Right ventricle myocardium superior (tissue), 1 donor: ENCODE measurements at regions not wholly inside any gene's neighbourhood (a gene's known extent, or its start where the extent isn't known, plus 50 kb on each side); places are given as distances from the start of the nearest gene placed in this dataset.
"Not testable (repeated sequence)": the region's sequence is repeated elsewhere in the genome, so short reads cannot be mapped to it uniquely, and the experiment has no call there.

Experiments
- ATAC-seq: fragments of 200-7000 bp; cut with Tn5 transposase; one replicate; pipeline ENCODE4 v1.9.1; 2020; ENCODE audit warnings: mild to moderate bottlenecking; ENCODE audit not compliant: poor library complexity
- DNase-seq: peaks from one replicate; pipeline ENCODE4 v3.0.0-alpha.2; 2020
- intact Hi-C: fragments of 100-400 bp; cut with DNase I; formaldehyde crosslinking; loops from one replicate; pipeline ENCODE4 v1.11.2; 2022
- donor health status: DM: no; HTN: yes; CAD: no; lungs with severe emphysema.

DNA sequence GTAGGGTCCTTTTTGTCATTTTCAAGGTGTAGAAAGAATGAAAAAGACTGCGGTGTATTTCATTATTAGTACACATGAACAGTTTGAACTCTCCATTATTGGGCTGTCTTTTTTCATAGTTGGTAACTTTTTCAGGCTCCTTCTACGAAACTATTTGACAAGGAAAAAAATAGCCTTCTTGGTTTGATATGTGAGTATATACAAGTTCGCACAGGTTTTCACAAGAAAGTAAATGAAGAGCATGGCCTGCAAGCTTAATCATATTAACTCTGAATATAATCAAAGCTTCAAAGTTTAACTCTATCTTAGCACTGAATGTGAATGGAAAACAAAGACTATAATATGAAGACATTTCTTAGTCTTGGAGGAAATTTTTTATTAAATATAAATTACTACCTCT, 290.0 kb upstream of the ADGRL2 start:
- intact Hi-C loops, result no loop called here
- ATAC-seq (no peak), DNase-seq (no peak)

DNA sequence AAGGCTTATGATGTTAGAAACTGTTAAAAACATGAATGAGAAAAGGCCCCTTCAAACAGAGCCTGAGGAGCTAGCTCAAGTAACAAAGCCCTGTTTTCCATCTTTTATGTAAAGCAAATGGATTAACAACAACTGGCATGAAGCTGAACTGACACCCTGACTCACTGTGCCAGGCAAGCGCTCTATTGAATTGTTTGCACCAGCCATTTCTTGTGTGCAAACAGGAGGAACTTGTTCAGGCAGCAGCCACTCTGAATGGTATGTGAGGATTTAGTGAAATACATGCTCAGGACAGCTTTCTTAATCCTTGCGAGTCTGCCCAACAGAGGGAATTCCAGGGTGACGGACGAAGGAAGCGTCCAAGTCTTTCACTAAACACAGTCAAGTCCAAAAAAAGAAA, 291.1 kb upstream of the ADGRL2 start:
- intact Hi-C loops, result no loop called here
- ATAC-seq (no peak), DNase-seq (no peak)

DNA sequence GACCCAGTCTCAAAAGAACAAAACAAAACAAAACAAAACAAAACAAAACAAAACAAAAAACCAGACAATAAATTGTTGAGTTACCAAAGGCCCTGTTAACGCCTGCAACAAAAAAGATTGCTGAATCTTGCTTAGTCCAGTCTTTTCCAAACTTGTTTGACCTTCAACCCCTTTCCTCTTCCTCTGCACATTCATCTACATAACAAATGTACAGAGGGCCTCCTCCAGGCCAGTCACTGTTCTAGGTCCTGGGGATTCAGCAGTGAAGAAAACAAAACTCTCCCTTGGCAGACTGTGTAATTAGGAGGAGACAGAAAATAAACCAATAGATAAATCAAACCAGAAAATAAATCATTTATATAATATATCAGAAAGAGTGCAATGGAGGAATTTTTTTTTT, 294.0 kb upstream of the ADGRL2 start:
- ATAC-seq (no peak), DNase-seq (no peak)
- intact Hi-C loops, result no loop called here

DNA sequence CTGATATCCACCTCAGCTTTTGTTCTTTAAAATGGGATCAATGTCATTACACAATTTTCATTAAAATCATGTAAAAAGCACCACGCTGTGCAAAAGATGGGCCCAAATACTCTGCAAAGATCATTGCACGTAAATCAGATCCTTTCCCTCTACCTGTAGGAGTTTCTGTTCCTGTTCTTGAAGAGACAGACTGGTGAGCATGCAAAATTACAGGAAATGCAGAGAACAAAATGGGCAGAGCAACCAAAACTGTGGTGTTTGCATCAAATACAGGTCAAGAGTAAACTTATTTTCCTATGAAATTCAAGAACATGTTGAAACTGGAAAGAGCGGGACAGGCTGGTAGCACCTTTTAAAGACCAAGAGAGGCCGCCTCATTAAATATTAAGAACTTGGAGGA, 294.9 kb upstream of the ADGRL2 start:
- DNase-seq (no peak), ATAC-seq (no peak)
- intact Hi-C loops, result no loop called here

DNA sequence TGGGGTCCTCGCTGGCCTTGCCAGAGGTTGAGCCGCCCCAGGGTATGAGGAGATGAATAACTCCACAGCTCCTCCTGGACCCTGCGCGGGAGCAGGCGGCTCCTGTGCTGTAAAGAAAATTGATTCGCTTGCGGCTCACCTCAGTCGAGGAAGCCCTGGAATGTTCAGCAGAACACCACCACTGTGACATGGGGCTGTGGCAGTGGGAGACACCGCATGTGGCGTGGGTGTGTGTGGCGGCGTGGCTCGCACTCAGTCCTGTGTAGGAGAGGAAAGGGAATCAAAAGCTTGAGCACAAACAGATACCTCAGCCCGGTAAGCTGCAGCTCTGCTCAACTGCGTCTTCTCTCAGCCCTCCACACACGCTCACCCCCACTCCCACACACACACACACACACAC, 295.9 kb upstream of the ADGRL2 start:
- ATAC-seq, intact Hi-C loops, DNase-seq: not testable (repeated sequence)

DNA sequence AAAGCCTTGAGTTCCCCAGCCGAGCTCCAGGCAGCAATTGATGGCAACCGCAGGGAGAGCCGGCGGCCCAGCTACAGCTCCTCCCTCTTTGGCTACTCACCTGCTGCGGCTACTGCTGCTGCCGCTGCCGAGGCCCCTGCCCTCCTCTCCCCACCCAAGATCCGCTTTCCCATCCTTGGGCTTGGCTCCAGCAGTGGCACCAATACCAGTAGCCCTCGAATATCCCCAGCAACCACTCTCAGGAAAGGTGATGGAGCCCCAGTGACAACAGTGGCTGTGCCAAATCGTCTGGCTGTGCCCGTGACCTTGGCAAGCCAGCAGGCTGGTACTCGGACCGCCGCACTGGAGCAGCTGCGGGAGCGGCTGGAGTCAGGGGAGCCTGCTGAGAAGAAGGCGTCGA, 298.0 kb upstream of the ADGRL2 start:
- ATAC-seq, DNase-seq, intact Hi-C loops: not testable (repeated sequence)

DNA sequence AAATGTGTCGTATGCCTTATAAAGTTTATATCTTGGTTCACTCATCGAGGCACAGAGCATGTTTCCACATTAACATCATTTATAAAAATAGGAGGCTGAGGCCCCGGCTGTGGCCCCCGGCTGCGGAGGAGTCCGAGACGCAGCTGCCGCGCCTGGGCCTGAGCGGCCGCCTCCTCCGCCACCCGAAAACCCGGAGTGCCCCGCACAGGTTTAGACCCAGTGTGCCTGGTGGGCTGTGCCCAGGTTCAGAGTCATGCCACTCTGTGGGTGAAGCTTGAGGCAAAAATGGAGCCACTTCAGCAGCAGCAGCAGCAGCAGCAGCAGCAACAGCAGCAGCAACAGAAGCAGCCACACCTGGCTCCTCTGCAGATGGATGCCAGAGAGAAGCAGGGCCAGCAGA, 299.2 kb upstream of the ADGRL2 start:
- ATAC-seq, DNase-seq, intact Hi-C loops: not testable (repeated sequence)

DNA sequence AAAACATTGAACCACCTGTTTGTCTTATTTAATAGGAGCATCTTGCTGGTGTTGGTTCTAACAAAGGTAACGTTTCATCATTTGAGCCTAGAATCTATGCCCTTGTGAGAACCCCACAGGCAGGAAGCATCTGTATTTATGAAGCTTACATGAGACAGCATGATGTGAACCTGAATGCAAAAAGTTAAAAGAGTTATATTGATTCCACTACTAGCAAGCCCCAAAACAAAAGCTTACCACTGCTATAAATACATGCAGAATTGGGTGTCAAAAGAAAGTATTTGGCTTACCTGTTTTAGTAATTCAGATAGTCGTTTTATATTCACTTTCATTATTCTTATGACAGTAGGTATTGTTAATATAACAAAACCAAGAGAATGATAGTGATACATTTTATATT, 301.2 kb upstream of the ADGRL2 start:
- ATAC-seq, result no peak

DNA sequence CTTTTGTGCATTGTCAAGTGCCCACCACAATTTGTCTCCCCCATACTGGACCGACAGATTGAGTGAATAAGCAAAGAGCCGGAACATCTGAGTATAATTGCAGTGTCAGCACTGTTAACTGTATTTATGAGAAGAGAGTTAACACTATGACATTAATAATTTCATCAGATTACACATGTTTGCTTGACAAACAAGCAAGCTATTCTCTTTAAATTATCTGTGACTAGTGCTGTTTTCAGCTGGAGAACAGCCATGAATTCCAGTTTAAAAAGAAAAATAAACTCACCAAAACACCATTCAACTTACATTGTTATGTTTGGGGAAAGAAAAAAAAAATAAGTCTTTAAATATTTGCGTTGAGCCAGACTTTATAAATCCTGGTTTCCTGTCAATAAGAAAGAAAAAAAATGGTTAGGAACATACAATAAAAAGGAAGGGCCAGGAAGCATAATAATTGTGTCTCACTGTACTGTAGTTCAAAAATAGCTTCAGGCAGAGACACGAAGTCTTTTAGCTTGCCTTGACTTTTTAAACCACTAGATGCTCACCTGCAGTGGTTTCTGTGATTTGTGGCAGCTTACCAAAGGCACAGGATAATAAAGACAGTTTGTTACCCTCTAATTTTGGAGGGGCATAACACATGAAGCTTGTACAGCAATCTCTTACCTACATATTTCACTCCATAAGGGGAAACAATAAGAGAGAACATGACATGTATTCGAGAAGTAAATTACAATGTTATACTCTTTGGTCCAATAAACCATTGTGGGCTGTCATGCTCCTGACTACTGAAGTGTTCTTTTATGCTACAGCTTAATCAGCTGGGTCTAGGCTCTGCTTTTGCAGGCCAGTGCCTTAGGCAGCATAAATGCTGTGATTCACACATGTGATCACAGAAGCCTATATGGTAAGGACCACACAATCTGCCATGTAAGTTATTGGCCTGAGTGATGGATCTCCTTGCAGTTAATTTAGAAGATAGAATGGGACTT, 302.0 kb upstream of the ADGRL2 start:
- no peak for DNase-seq
- intact Hi-C loops, result no loop called here
- ATAC-seq, result peak; percentile 67

More for the DNA sequence above, 301.2 kb upstream of the ADGRL2 start:
- DNase-seq, result no peak
- intact Hi-C loops, result no loop called here

DNA sequence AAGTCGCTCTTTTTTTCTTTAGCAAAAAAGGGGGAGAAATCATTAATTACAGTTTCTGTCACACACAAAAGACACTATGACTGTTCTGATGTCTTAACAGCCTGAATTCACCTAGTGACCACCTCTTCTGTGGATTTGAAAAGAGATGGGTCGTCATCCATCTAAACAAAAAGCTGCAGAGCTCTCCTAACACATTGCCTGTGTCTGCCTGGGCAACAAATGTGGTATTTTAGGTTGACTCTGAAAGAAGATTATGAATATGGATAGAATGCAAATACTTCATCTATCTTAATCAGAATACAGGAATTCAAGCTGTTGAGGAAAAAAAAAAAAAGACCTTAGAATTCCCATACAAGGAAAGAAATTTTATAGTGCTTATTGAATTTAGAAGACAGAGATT, 304.4 kb upstream of the ADGRL2 start:
- DNase-seq (no peak), ATAC-seq (no peak)
- intact Hi-C loops, result no loop called here

DNA sequence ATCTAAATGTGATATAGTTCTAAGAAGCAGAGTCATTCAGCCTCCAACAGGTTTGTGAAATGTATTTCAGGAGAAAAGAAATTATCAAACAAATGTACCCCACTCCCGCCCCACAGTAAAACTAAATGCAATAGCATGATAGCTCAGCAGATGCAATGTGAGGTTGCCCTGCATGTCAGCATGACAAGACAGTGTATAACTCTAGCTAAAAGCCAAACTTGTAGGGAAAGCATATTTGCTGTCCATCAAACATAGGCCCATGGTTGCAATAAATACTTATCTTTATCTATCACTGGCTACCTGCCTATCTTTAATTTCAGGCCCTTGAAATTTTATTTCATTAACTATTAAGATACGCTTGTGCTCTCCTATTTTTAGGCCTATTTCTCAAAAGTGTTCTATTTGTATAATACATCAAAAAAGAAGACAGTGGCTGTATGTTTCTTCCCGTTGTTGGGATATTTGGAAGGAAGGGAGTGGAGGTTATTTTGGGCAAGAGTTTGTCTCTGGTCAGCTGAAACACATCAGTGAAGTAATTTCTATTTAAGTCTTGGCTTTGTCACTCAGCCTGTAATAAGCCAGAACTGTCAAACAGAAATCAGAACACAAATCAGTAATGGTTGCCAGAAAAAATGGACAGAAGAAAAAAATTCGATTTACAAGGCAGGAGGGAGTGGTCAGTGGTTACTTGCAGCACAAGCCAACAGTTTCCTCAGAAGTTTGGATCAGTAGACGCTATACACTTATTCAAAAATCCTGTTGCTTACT, 307.4 kb upstream of the ADGRL2 start:
- intact Hi-C loops, result no loop called here
- ATAC-seq, result peak; percentile 95

DNA sequence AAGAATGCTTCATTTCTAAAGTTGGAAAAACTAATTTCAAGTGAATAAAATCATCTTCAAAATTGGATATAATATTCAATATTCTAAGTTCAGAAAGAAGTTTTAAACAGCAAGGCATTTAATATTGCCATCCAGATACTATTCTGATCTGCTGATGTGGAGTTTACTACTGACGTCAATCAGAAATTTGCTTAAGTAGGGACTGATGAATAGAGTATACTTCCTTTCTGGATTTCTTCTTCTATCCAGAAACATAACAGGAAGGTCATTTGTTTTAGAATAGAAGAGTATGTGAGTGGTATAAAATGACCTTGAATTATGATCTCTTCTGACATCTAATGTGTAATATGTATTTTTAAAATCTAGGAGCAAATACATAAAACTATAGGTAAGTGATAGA, 308.1 kb upstream of the ADGRL2 start:
- ATAC-seq (peak; percentile 35), DNase-seq (no peak)
- intact Hi-C loops, result no loop called here

More for the DNA sequence above, 307.4 kb upstream of the ADGRL2 start:
- no peak for DNase-seq

DNA sequence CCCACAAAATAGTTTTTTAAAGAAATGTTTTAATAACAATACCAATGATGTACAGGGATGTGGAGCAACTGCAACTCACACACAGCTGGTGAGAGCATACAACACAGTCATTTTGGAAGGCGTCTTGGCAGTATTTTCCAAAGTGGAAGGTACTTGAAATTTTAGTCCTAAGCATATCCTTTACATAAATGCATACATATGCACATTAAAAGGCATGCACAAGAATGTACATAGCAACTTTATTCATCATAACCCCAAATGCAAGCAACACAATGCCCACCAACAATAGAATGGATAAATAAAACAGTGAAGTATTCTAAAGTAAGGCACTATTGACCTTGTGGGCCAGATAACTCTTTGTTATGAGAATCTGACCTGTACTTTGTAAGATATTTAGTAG, 310.1 kb upstream of the ADGRL2 start:
- DNase-seq (no peak), ATAC-seq (no peak)
- intact Hi-C loops, result no loop called here

DNA sequence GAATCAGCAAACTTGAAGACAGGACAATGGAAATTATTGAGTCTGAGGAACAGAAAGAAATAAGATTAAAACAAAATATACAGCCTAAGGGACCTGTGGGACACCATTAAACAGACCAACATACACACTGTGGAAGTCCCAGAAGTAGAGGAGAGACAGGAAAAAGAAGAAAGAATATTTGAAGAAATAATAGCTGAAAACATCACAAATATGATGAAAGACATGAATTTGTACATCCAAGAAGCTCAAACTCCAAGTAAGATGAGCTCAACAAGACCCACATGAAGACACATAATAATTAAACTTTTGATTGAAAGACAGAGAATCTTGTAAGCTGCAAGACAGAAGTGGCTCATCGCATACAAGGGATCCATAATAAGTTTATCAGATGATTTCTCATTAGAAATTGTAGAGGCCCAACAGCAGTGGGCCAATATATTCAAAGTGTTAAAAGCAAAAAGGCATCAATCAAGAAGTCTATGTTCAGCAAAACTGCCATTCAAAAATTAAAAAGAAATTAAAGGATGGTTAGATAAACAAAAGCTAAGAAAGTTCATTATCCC, 311.3 kb upstream of the ADGRL2 start:
- intact Hi-C loops, result no loop called here
- DNase-seq, result no peak
- ATAC-seq, result no peak

DNA sequence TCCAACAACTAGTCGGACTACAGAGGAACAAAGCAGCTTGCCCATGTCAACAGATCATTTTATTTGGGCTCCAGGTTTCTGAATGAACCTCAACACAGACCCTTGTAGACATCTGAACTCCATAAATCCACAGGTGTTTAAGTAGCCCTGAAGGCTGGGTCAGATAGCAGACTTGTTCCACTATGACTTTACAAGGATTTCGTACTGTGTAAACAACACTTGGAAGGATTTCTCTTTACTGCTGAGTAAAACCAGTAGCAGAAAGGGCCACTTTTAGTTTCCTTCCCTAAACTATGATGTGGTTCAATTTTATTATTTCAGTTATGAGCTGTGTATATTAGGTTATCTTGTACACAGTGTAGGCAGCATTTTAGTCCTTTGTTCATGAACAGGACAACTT, 316.4 kb upstream of the ADGRL2 start:
- no peak for DNase-seq
- no peak for ATAC-seq
- intact Hi-C loops, result no loop called here

DNA sequence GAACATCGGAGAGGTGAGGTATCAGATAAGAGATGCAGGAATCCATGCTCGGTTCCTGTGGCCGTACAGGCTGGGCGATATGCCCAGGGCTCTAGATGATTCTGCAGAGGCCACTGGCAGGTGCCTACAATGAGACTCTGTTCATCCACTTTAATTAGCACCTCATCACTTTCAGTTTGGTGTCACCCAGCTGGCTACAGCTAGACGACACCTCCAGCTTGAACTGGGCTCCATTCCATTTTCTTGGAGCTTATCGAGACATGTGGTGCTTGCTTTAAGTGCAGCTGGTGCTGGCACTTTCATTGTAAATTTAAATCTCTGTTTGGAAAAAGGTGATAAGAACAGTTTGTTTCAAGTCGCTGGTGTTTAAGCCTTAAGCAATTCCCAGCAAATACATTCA, 322.5 kb upstream of the ADGRL2 start:
- DNase-seq, result peak; percentile 75
- ATAC-seq, result peak; percentile 97
- intact Hi-C loops, result no loop called here

DNA sequence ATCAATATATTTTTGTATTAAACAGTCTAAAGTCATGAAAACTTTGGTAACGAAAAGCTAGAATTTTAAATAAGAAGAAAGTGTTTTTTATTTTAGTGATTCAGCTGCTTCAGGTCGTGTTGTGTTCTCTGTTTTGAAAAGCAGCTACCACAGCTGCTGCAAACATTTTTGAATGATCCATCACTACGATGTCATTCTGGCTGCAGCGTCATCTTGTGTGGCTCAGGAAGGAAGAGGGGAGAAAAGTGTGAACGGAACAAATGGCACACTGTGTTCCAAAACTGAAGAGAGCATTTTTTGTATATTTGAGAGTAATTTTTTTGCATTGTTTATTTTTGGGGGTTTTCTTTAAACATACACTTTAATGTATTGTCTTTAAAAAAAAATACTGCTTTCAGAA, 323.0 kb upstream of the ADGRL2 start:
- DNase-seq (no peak), ATAC-seq (peak; percentile 57)
- intact Hi-C loops, result no loop called here

DNA sequence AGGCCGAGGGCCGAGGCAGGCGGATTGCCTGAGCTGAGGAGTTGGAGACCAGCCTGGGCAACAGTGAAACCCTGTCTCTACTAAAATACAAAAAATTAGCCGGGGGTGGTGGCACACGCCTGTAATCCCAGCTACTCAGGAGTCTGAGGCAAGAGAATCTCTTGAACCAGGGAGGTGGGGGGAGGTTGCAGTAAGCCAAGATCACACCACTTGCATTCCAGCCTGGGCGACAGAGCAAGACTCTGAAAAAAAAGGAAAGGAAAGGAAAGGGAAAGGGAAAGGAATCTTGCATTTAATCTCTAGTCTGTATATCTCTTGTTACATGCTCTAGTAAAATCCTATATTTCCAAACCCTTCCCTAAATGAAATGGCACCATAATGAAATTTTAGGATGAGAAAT, 328.3 kb upstream of the ADGRL2 start:
- ATAC-seq, result no peak

DNA sequence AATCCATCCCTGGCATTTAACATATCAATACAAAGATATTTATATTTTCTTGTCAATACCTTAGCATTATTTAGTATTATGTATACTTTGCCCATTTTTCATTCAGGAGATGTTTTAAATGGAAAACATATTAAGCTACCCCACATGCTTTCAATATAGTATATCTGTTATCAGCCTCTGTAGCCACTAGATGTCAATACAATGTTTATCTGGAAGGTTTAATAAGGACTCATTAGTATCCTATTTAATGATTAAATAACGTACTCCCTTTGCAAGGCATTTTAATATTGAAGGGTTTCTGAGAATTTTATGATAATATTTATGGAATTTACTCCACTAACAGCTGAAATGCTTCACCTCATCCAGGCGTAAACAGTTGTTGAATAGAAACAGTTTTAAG, 329.5 kb upstream of the ADGRL2 start:
- intact Hi-C loops, result no loop called here
- DNase-seq (no peak), ATAC-seq (no peak)

More for the DNA sequence above, 328.3 kb upstream of the ADGRL2 start:
- intact Hi-C loops, result no loop called here
- DNase-seq, result no peak
